Calu3 (cell line): ENCODE measurements at regions not wholly inside any gene's neighbourhood (a gene's known extent, or its start where the extent isn't known, plus 50 kb on each side); places are given as distances from the start of the nearest gene placed in this dataset.

ENCODE experiments used
- BruUV-seq: library from RNA; stranded (reverse); fragments of 400-500 nt; replicated peaks from 2 replicates; lab custom pipeline; 2021; lab: Mats Ljungman, UMichigan
- CTCF ChIA-PET: fragments of 300-600 bp; sonication (Branson Sonifier 250); formaldehyde crosslinking; loops from one replicate; lab custom pipeline; 2022; ENCODE audit warnings: antibody characterized with exemption; lab: Charles Lee
- DNase-seq: peaks from one replicate; pipeline ENCODE4 v3.0.0; 2022
- H3K27ac Mint-ChIP-seq: one replicate; pipeline ENCODE4 v1.8.0; 2022; ENCODE audit warnings: mixed read lengths; ENCODE audit not compliant: unreplicated experiment
- H3K27me3 Mint-ChIP-seq: one replicate; pipeline ENCODE4 v1.8.0; 2022; ENCODE audit warnings: mixed read lengths; ENCODE audit not compliant: unreplicated experiment
- H3K36me3 Mint-ChIP-seq: one replicate; pipeline ENCODE4 v1.8.0; 2022; ENCODE audit warnings: mild to moderate bottlenecking, moderate library complexity, mixed read lengths; ENCODE audit not compliant: insufficient read depth, unreplicated experiment
- H3K4me1 Mint-ChIP-seq: one replicate; pipeline ENCODE4 v1.8.0; 2022; ENCODE audit warnings: mild to moderate bottlenecking, low read depth, mixed read lengths; ENCODE audit not compliant: unreplicated experiment
- H3K4me3 Mint-ChIP-seq: one replicate; pipeline ENCODE4 v1.8.0; 2022; ENCODE audit warnings: mild to moderate bottlenecking, low read depth, moderate library complexity, mixed read lengths; ENCODE audit not compliant: unreplicated experiment
- H3K9me3 Mint-ChIP-seq: one replicate; pipeline ENCODE4 v1.8.0; 2022; ENCODE audit warnings: low read depth, mixed read lengths; ENCODE audit not compliant: unreplicated experiment
- CTCF ChIP-seq: fragments of 200-600 bp; IDR thresholded peaks from one replicate; pipeline ENCODE4 v1.8.0; 2022; ENCODE audit warnings: antibody characterized with exemption; ENCODE audit not compliant: unreplicated experiment
- intact Hi-C: fragments of 100-400 bp; cut with micrococcal nuclease; formaldehyde crosslinking; loops from one replicate; pipeline ENCODE4 v1.10.0; 2022; ENCODE audit not compliant: unreplicated experiment

GRCh38 chr9:124102363-124102762 is 90.8 kb downstream of the LHX2 start:
- CTCF ChIA-PET, result no interaction called here
- peaks cover 88% of the 10 kb centered on the region for H3K27me3 Mint-ChIP-seq
- H3K9me3 Mint-ChIP-seq, result no peaks in the 10 kb centered on the region
- H3K36me3 Mint-ChIP-seq, result no peaks in the 10 kb centered on the region
- H3K4me1 Mint-ChIP-seq, result peaks cover 16% of the 10 kb centered on the region
- TF ChIP-seq CTCF, result no peak
- BruUV-seq, result no TSS peak
- no peak for DNase-seq
- no peak overlapping the region for H3K4me3 Mint-ChIP-seq
- H3K27ac Mint-ChIP-seq, result no peak overlapping the region
- intact Hi-C loops, result no loop called here

- Mint-ChIP-seq H3K36me3 (no peaks in the 10 kb centered on the region), H3K4me3 (no peak overlapping the region), H3K27me3 (peaks cover 76% of the 10 kb centered on the region), H3K4me1 (peaks cover 7% of the 10 kb centered on the region), H3K27ac (no peak overlapping the region), H3K9me3 (no peaks in the 10 kb centered on the region)
- no TSS peak for BruUV-seq
- no peak for TF ChIP-seq CTCF
- CTCF ChIA-PET, result no interaction called here
- no peak for DNase-seq
- intact Hi-C loops, result no loop called here
These were observed 93.7 kb downstream of the LHX2 start for GRCh38 chr9:124105266-124105665.

GRCh38 chr9:124108216-124108615 is 96.6 kb downstream of the LHX2 start:
- H3K27ac Mint-ChIP-seq, result no peak overlapping the region
- DNase-seq, result no peak
- H3K9me3 Mint-ChIP-seq, result no peaks in the 10 kb centered on the region
- H3K36me3 Mint-ChIP-seq, result no peaks in the 10 kb centered on the region
- no peak overlapping the region for H3K4me3 Mint-ChIP-seq
- intact Hi-C loops, result no loop called here
- CTCF ChIA-PET, result no interaction called here
- no peaks in the 10 kb centered on the region for H3K4me1 Mint-ChIP-seq
- BruUV-seq, result no TSS peak
- TF ChIP-seq CTCF, result no peak
- peaks cover 54% of the 10 kb centered on the region for H3K27me3 Mint-ChIP-seq

GRCh38 chr9:124110307-124110915 is 98.8 kb downstream of the LHX2 start:
- Mint-ChIP-seq H3K36me3 (no peaks in the 10 kb centered on the region), H3K4me1 (no peaks in the 10 kb centered on the region), H3K9me3 (no peaks in the 10 kb centered on the region), H3K4me3 (no peak overlapping the region), H3K27me3 (peaks cover 50% of the 10 kb centered on the region), H3K27ac (no peak overlapping the region)
- no TSS peak for BruUV-seq
- intact Hi-C loops, result no loop called here
- no peak for TF ChIP-seq CTCF
- DNase-seq, result peak; percentile 63
- CTCF ChIA-PET, result no interaction called here
